Astrocyte of the cerebellum (primary cell): ENCODE measurements at regions not wholly inside any gene's neighbourhood (a gene's known extent, or its start where the extent isn't known, plus 50 kb on each side); places are given as distances from the start of the nearest gene placed in this dataset.

Experiments
- DNase-seq: peaks from one replicate; pipeline ENCODE4 v3.0.0-alpha.2; 2011; ENCODE audit warnings: low read depth
- H3K4me3 ChIP-seq: 2 replicates; pipeline ENCODE4 v1.5.1; 2011; ENCODE audit warnings: mild to moderate bottlenecking, low read depth, low read length, moderate library complexity
- in situ Hi-C: cut with HindIII; loops from 2 replicates; pipeline ENCODE4 v1.10.0; 2017; ENCODE audit warnings: low sequenced_read_pairs
- TF ChIP-seq, protein P1 (sequence below): IDR thresholded peaks from 2 replicates; pipeline ENCODE4 v1.5.1; 2012; ENCODE audit warnings: low read length, low read depth, moderate library complexity, mild to moderate bottlenecking; ENCODE audit errors: missing control alignments

GRCh38 chr2:217052856-217053577 lies 193.2 kb upstream of the TNP1 start:
- TF ChIP-seq, protein P1, sequence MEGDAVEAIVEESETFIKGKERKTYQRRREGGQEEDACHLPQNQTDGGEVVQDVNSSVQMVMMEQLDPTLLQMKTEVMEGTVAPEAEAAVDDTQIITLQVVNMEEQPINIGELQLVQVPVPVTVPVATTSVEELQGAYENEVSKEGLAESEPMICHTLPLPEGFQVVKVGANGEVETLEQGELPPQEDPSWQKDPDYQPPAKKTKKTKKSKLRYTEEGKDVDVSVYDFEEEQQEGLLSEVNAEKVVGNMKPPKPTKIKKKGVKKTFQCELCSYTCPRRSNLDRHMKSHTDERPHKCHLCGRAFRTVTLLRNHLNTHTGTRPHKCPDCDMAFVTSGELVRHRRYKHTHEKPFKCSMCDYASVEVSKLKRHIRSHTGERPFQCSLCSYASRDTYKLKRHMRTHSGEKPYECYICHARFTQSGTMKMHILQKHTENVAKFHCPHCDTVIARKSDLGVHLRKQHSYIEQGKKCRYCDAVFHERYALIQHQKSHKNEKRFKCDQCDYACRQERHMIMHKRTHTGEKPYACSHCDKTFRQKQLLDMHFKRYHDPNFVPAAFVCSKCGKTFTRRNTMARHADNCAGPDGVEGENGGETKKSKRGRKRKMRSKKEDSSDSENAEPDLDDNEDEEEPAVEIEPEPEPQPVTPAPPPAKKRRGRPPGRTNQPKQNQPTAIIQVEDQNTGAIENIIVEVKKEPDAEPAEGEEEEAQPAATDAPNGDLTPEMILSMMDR, result no peak
- no peak overlapping the region for H3K4me3 ChIP-seq
- no peak for DNase-seq
- in situ Hi-C loops, result no loop called here

DNA sequence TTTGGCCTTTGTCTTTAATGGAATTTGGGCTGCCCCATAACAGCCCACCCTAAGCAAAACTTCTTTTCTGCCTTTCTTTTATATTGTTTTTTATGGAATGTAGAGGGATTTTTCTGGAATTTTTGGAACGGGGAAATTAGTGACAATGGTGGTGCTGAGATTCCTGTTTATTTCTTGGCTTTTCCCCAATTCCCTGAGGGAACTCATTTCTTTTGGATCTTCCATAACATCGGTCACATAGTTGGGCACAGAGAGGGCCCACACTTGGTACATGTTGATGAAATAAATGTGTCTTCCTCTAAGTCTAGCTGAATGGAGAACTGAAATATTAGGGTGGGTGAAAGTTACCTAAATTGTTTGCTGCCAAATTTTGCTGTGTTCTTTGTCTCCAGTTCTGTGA lies 191.6 kb upstream of the TNP1 start:
- H3K4me3 ChIP-seq, result no peak overlapping the region
- in situ Hi-C loops, result no loop called here
- DNase-seq, result no peak
- TF ChIP-seq, protein P1, result no peak

- TF ChIP-seq, protein P1, result no peak
- no peak for DNase-seq
- H3K4me3 ChIP-seq, result no peak overlapping the region
- in situ Hi-C loops, result no loop called here
Observed at GRCh38 chr2:217049956-217050355, 190.1 kb upstream of the TNP1 start.

DNA sequence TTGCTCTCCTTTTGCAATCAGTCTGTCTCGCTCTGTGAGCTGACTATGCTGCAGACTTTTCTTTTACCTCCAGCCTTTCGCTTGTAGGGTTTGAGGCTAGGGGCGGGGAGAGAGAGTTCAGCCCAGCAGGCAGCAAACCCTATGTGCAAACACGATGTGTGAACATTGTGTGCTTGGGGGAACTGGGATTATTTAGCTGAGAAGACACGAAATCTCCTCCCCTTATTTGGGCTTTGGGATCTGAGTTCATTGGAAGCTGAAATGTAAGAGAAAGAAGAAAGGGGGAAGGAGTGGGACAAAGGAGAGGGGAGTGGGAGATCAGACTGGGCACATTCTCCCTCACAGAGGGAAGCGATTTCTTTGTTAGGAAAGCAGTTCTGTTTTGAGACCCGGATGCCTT lies 189.6 kb upstream of the TNP1 start:
- DNase-seq, result no peak
- in situ Hi-C loops, result no loop called here
- no peak overlapping the region for H3K4me3 ChIP-seq
- TF ChIP-seq, protein P1, result no peak

DNA sequence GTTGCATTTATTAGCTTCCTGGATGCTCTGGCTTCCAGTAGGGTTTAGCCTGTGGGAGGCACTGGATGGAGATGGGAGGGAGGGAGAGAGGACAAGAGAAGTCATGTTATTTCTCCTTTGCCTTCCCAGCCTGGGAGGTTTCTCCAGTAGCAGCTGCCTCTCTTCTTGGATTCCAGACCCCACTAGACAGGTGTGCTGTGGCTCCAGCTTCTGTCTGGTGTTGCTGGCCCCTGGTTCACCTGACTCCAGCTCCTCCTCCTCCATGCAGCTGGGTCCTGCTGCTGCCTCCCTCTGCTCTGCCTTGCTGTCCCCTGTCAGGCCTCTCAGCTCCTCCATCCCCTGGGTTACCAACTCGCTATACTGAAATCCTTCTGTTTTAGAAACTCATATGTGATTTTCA lies 188.9 kb upstream of the TNP1 start:
- H3K4me3 ChIP-seq, result no peak overlapping the region
- no peak for DNase-seq
- TF ChIP-seq, protein P1, result no peak
- in situ Hi-C loops, result no loop called here

- DNase-seq, result no peak
- H3K4me3 ChIP-seq, result no peak overlapping the region
- in situ Hi-C loops, result no loop called here
- TF ChIP-seq, protein P1, result no peak
Observed at GRCh38 chr2:217047631-217048030, 187.8 kb upstream of the TNP1 start.
